Breast epithelium (tissue), 4 donors: ENCODE measurements at regions not wholly inside any gene's neighbourhood (a gene's known extent, or its start where the extent isn't known, plus 50 kb on each side); places are given as distances from the start of the nearest gene placed in this dataset.
"Not testable (repeated sequence)": the region's sequence is repeated elsewhere in the genome, so short reads cannot be mapped to it uniquely, and the experiment has no call there.

ENCODE experiments used
- DNase-seq, 2 donors: peaks; one replicate each; pipeline ENCODE4 v3.0.0-alpha.2; 2019; ENCODE audit warnings: low spot score in 2 of 2
- H3K27ac ChIP-seq, 2 donors: fragments of 200-600 bp; sonication (generic) in 1 of 2; one replicate each; pipeline ENCODE4 v1.5.1; 2016 to 2019; ENCODE audit warnings: mild to moderate bottlenecking in 1 of 2
- H3K27me3 ChIP-seq, 2 donors: fragments of 200-600 bp; sonication (generic) in 1 of 2; one replicate each; pipeline versions ENCODE4 v1.5.1 to v1.6.0; 2017 to 2019; ENCODE audit warnings: control low read depth in 1 of 2, mild to moderate bottlenecking in 1 of 2
- H3K36me3 ChIP-seq: fragments of 200-600 bp; one replicate; pipeline ENCODE4 v1.5.1; 2019
- H3K4me1 ChIP-seq, 2 donors: fragments of 200-600 bp; sonication (generic); one replicate each; pipeline ENCODE4 v1.5.1; 2016 to 2019; ENCODE audit warnings: control low read depth in 1 of 2
- H3K4me3 ChIP-seq, 3 donors: fragments of 200-600 bp; sonication (generic); 1 replicate in 2 of 3; 2 replicates in 1 of 3; pipeline ENCODE4 v1.5.1; 2016 to 2019; ENCODE audit warnings: mild to moderate bottlenecking in 3 of 3, moderate library complexity in 2 of 3
- H3K9me3 ChIP-seq, 2 donors: fragments of 200-600 bp; sonication (generic) in 1 of 2; one replicate each; pipeline ENCODE4 v1.5.1; 2016 to 2019; ENCODE audit warnings: control low read depth in 1 of 2
- POLR2A ChIP-seq: fragments of 450-650 bp; IDR thresholded peaks from one replicate; pipeline ENCODE4 v1.6.1; 2016; ENCODE audit warnings: antibody characterized with exemption, mild to moderate bottlenecking, moderate library complexity
- POLR2AphosphoS5 ChIP-seq, 3 donors: sonication (generic); formaldehyde crosslinking; IDR thresholded peaks; one replicate each; pipeline ENCODE4 v1.6.1; 2017; ENCODE audit warnings: antibody characterized with exemption in 3 of 3
- intact Hi-C: fragments of 100-400 bp; cut with DNase I; formaldehyde crosslinking; loops from one replicate; pipeline ENCODE4 v1.15.1; 2023; ENCODE audit warnings: low total_unique reads
- TF ChIP-seq, protein P1 (sequence below), 3 donors: fragments of 450-650 bp; IDR thresholded peaks; one replicate each; pipeline ENCODE4 v1.5.1; 2016 to 2017; ENCODE audit warnings: antibody characterized with exemption in 3 of 3, mild to moderate bottlenecking in 3 of 3, moderate library complexity in 3 of 3

DNA sequence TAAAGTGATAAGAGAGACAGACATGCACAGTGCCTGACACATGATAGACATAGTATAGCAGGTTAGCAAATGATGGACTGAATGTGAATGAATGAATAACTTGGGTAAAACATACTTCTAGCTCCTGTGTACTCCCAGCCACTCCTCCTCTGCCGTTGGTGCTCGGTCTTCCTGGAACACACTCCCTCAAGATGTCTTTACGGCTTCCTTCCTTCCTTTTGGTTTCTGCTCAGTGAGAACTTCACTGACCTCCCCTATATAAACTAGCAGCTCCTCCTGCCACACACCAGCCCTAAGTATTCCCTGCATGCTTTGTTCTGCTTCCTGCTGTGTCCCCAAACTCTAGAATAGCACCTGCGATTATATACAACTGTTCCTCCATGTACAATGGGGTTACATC is 50.2 kb downstream of the RAD54L2 start:
- intact Hi-C loops = no loop called here
- H3K36me3 ChIP-seq = no peaks in the 10 kb centered on the region
- H3K27ac ChIP-seq = no peak overlapping the region
- H3K27me3 ChIP-seq = no peaks in the 10 kb centered on the region
- no peaks in the 10 kb centered on the region for H3K9me3 ChIP-seq
- no peaks in the 10 kb centered on the region for H3K4me1 ChIP-seq
- no peak for DNase-seq
- no peak overlapping the region for H3K4me3 ChIP-seq
- TF ChIP-seq, protein P1, sequence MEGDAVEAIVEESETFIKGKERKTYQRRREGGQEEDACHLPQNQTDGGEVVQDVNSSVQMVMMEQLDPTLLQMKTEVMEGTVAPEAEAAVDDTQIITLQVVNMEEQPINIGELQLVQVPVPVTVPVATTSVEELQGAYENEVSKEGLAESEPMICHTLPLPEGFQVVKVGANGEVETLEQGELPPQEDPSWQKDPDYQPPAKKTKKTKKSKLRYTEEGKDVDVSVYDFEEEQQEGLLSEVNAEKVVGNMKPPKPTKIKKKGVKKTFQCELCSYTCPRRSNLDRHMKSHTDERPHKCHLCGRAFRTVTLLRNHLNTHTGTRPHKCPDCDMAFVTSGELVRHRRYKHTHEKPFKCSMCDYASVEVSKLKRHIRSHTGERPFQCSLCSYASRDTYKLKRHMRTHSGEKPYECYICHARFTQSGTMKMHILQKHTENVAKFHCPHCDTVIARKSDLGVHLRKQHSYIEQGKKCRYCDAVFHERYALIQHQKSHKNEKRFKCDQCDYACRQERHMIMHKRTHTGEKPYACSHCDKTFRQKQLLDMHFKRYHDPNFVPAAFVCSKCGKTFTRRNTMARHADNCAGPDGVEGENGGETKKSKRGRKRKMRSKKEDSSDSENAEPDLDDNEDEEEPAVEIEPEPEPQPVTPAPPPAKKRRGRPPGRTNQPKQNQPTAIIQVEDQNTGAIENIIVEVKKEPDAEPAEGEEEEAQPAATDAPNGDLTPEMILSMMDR (IDR thresholded peaks at IDR 0.05) = no peak
- no peak for TF ChIP-seq POLR2A
- TF ChIP-seq POLR2AphosphoS5 (IDR thresholded peaks at IDR 0.05) = no peak

DNA sequence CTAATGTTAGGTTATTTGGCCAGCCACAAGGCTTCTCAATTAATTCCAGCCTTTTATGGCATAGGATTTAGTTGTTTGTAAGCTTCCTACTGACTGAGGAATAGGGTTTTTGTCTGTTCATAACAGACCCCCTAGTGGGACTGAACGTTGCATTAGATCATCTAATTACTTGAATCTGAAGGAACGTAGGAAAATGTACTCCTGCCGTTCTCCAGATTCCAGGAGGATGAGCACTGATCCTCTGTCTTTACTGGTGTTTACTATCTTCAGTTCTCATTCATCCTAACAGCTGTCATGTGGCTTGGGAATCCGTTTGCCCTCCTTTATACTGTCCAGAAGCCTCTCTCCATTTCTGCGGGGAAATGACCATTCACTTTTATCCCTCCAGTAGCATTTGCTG is 52.7 kb downstream of the RAD54L2 start:
- no peaks in the 10 kb centered on the region for H3K4me1 ChIP-seq
- intact Hi-C loops = no loop called here
- H3K36me3 ChIP-seq = no peaks in the 10 kb centered on the region
- H3K27me3 ChIP-seq = no peaks in the 10 kb centered on the region
- TF ChIP-seq POLR2A (no peak), POLR2AphosphoS5 (IDR thresholded peaks at IDR 0.05) (no peak)
- TF ChIP-seq, protein P1 (IDR thresholded peaks at IDR 0.05) = no peak
- H3K4me3 ChIP-seq = no peak overlapping the region
- no peak for DNase-seq
- no peak overlapping the region for H3K27ac ChIP-seq
- H3K9me3 ChIP-seq = no peaks in the 10 kb centered on the region

DNA sequence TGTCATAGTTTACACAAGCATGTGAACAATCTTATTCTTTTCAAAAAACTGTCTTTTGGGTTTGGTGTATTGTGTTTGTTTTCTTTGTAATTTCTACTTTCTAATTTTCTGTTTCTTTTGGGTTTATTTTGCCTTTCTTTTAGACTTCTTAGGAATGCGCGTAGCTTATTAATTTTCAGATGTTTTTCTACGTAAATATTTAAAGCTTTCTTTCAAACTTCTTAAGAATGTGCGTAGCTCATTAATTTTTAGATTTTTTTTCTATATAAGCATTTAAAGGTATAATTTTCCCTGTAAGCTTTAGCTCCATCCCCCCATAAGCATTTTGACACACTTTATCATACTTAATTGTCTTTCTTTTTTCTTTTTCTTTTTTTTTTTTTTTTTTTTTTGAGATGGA is 55.2 kb downstream of the RAD54L2 start:
- no peaks in the 10 kb centered on the region for H3K27me3 ChIP-seq
- no peaks in the 10 kb centered on the region for H3K36me3 ChIP-seq
- no peak overlapping the region for H3K27ac ChIP-seq
- DNase-seq = no peak
- no peaks in the 10 kb centered on the region for H3K9me3 ChIP-seq
- no peak overlapping the region for H3K4me3 ChIP-seq
- H3K4me1 ChIP-seq = no peaks in the 10 kb centered on the region
- intact Hi-C loops = no loop called here
- TF ChIP-seq POLR2AphosphoS5 (IDR thresholded peaks at IDR 0.05) (no peak), POLR2A (no peak)
- TF ChIP-seq, protein P1 (IDR thresholded peaks at IDR 0.05) = no peak

DNA sequence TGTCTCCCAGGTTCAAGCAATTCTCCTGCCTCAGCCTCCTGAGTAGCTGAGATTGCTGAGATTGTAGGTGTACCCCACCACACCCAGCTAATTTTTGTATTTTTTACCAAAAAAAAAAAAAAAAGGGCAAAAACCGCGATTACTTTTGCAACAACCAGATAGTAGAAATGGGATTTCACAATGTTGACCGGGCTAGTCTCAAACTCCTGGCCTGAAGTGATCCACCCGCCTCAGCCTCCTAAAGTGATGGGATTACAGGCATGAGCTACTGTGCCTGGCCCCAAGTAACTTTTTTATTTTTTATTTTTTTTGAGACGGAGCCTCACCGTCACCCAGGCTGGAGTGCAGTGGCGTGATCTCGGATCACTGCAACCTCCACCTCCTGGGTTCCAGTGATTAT is 61.1 kb downstream of the RAD54L2 start:
- H3K36me3 ChIP-seq, H3K4me1 ChIP-seq, H3K27me3 ChIP-seq, H3K9me3 ChIP-seq, H3K4me3 ChIP-seq, intact Hi-C loops, H3K27ac ChIP-seq, DNase-seq: not testable (repeated sequence)

DNA sequence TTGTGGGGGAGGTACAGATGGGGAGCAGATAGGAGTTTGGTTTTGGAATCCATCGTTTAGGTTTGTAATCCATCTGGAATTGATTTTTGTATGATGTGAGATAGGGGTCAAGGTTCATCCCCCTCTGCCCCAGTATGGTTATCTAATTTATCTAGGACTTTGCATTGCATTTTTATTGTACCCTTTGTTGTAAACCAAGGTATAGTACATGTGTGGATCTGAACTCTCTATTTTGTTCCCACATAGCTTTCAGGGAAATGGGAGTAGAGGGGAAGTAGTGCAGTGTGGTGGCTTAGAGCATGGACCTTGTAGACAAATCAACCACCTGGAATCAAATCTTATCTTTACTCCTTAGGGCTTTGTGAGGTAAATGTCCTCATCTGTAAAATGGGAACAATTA is 65.7 kb downstream of the RAD54L2 start:
- TF ChIP-seq POLR2AphosphoS5 (IDR thresholded peaks at IDR 0.05) (no peak), POLR2A (no peak)
- TF ChIP-seq, protein P1 (IDR thresholded peaks at IDR 0.05) = no peak
- Histone ChIP-seq H3K36me3 (no peaks in the 10 kb centered on the region), H3K27me3 (no peaks in the 10 kb centered on the region), H3K9me3 (no peaks in the 10 kb centered on the region), H3K27ac (no peak overlapping the region), H3K4me3 (no peak overlapping the region), H3K4me1 (no peaks in the 10 kb centered on the region)
- no peak for DNase-seq
- intact Hi-C loops = no loop called here

DNA sequence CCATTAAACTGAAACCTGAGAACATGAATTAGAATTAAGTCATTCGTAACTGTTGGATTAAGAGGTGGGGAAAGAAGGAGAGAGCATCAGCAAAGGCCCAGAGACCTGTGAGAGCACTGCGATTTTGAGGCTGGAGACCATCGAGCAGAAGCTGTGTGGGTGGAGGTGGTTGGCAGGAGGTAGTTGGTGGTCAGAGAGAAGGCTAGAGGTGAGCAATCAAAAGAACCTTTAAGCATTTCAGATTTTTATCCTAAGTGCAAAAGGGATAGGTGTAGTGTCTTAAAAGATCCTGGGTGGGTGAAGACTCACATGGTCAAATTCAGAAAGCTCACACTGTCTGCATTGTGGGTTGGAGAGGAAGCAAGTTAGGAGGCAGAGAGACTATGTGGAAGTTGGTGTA is 65.1 kb upstream of the TEX264 start:
- Histone ChIP-seq H3K27me3 (no peaks in the 10 kb centered on the region), H3K4me3 (no peak overlapping the region), H3K27ac (no peak overlapping the region), H3K36me3 (no peaks in the 10 kb centered on the region), H3K9me3 (no peaks in the 10 kb centered on the region), H3K4me1 (no peaks in the 10 kb centered on the region)
- intact Hi-C loops = no loop called here
- TF ChIP-seq, protein P1 (IDR thresholded peaks at IDR 0.05) = no peak
- no peak for TF ChIP-seq POLR2A
- no peak for TF ChIP-seq POLR2AphosphoS5 (IDR thresholded peaks at IDR 0.05)
- DNase-seq = no peak

DNA sequence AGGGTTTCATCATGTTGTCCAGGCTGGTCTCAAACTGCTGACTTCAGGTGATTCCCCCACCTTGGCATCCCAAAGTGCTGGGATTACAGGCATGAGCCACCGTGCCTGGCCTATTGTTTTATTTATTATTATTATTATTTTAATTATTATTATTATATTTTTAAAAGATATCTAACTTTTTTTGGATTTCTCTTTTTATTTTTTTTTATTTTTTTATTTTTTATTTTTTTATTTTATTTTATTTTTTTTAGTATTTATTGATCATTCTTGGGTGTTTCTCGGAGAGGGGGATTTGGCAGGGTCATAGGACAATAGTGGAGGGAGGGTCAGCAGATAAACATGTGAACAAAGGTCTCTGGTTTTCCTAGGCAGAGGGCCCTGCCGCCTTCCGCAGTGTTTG is 64.2 kb upstream of the TEX264 start:
- H3K27ac ChIP-seq, H3K27me3 ChIP-seq, H3K9me3 ChIP-seq, H3K36me3 ChIP-seq, H3K4me3 ChIP-seq, H3K4me1 ChIP-seq, intact Hi-C loops, DNase-seq: not testable (repeated sequence)

DNA sequence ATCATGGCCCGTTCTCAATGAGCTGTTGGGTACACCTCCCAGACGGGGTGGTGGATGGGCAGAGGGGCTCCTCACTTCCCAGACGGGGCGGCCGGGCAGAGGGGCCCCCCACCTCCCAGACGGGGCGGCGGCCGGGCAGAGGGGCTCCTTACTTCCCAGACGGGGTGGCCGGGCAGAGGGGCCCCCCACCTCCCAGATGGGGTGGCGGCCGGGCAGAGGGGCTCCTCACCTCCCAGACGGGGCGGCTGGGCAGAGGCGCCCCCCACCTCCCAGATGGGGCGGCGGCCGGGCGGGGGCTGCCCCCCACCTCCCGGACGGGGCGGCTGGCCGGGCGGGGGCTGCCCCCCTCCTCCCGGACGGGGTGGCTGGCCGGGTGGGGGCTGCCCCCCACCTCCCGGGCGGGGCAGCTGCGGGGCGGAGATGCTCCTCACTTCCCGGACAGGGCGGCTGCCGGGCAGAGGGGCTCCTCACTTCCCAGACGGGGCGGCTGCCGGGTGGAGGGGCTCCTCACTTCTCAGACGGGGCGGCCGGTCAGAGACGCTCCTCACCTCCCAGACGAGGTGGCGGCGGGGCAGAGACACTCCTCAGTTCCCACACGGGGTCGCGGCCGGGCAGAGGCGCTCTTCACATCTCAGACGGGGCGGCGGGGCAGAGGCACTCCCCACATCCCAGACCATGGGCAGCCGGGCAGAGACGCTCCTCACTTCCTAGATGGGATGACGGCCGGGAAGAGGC is 63.3 kb upstream of the TEX264 start:
- H3K4me1 ChIP-seq, H3K27me3 ChIP-seq, H3K9me3 ChIP-seq, intact Hi-C loops, H3K4me3 ChIP-seq, H3K36me3 ChIP-seq, DNase-seq, H3K27ac ChIP-seq: not testable (repeated sequence)
